ENCODE measurements at regions not wholly inside any gene's neighbourhood (a gene's known extent, or its start where the extent isn't known, plus 50 kb on each side); places are given as distances from the start of the nearest gene placed in this dataset.
A peak's percentile ranks its signal among the peaks of the same experiment; 100 is the strongest.
"Not testable (repeated sequence)": the region's sequence is repeated elsewhere in the genome, so short reads cannot be mapped to it uniquely, and the experiment has no call there.

- DNase-seq = no peak
Observed at GRCh38 chr10:128178302-128178958, 52.2 kb upstream of the MKI67 start.

GRCh38 chr10:128180843-128181242, 54.6 kb upstream of the MKI67 start:
- no peak for DNase-seq

DNA sequence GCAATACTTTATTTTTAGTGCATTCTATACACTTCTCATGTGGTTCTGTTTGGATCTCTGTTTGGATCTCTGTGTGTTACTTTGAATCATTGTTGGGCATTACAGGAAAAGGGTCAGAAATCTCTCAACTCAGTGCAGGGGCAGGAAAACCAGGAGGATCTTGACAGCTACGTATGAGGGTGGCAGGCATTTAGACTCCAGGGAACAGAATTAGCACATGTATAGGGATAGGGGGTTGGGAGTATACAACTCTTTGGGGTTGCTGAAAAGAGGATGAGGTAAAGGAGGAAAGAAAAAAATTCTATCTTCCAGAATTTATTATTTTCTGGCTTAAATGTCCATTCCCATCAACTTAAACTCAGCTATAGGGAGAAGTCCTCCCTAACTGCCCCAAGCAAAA, 59.4 kb upstream of the MKI67 start:
- no peak for DNase-seq

DNA sequence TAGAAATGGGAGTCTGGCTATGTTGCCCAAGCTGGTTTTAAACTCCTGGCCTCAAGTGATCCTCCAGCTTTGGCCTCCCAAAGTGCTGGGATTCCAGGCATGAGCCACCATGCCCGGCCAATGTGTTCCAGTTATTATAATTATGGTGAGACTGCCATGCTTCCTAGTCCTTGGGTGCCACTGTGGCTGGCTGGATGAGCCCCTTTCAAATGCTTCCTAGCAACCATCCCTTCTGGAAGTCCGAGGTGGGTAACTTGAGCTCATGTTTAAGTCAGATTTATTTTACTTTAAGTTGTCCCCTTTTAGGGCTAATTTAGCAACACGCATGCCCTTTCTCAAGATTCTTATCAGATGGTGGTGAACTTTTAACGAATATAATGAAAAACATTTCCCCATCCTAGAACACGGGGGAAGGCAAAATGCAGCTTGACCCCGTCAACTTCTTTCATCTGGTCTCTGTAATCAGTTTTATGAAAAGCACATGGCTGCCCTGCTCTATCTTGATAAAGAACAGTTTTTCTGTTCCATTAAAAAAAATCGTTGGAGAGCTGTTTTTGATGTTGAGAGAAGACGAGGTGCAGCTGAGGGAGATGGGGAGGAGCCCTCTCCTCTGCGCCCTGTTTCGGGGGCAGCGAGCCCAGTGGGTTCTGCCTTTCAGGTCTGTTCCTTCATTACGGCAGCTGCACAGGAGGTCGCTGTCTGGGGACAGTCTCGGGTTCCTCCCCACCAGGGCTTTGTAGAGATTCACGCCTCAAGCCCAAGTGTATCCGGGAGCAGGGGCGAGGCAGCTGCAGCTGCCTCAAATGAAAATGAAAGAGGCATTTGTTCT, 61.0 kb upstream of the MKI67 start:
- DNase-seq = no peak

DNA sequence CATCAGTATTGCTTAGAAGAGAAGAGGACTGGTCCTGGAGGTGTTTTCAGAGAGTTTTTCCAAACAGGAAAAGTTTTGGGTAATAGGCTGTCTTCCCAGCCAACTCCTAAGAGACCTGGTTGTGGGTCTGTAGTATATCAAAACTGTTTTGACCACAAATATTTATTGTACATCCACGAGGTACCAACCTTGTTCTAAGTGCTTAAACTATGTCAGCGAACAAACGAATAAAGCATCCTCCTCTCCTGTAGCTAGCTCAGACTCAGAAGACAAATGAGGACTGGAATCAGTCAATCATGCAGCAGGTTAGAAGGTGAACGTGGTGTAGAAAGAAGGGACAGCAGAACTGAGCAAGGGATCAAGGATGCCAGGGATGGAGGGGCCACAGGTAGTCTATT, 61.6 kb upstream of the MKI67 start:
- no peak for DNase-seq

GRCh38 chr10:128189176-128189575, 63.0 kb upstream of the MKI67 start:
- no peak for DNase-seq

DNA sequence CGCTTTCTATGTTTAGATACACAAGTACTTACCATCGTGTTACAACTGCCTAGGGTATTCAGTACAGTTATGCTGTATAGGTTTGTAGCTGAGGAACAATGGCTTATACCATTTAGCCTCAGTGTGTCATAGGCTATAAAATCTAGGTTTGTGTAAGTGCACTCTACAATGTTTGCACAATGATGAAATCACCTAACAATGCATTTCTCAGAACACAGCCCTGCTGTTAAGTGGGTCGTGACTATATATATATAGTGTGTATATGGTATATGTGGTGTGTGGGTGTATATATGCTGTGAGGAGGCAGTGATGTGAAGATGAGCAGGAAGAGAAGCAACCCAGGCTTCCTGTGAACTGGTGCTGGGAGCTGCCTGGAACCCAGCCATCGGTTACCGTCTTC, 65.6 kb upstream of the MKI67 start:
- DNase-seq = no peak

GRCh38 chr10:128201826-128202225, 75.6 kb upstream of the MKI67 start:
- not testable (repeated sequence) for DNase-seq

DNA sequence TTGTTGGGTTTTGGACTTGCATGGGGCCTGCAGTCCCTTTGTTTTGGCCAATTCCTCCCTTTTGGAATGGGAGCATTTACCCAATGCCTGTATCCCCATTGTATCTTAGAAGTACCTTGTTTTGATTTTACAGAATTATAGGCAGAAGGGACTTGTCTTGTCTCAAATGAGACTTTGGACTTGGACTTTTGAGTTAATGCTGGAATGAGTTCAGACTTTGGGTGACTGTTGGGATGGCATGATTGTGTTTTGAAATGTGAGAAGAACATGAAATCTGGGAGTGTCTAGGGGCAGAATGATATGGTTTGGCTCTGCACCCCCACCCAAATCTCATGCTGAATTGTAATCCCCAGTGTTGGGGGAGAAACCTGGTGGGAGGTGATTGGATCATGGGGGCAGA, 76.8 kb upstream of the MKI67 start:
- no peak for DNase-seq

GRCh38 chr10:128205591-128205990, 79.4 kb upstream of the MKI67 start:
- not testable (repeated sequence) for DNase-seq

DNA sequence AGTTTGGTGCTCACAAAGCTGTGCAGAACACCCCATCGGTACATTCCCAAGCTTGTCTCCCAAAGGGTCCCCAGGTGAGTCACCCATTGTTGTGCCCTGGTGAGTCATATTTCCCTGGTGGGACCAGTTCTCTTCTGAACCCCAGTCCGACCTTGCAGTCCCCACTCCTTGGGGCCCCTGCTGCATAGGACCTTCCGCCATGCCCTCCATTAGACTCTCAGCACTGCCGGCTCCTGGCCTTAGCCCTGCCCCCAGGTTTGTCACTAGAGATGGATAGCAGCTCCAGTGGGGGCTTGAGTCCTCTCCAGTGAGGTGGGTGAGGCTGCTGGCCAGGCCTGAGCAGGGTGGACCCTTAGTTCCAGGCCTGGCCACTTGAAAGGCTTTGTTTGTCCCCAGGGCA, 80.5 kb upstream of the MKI67 start:
- no peak for DNase-seq

DNA sequence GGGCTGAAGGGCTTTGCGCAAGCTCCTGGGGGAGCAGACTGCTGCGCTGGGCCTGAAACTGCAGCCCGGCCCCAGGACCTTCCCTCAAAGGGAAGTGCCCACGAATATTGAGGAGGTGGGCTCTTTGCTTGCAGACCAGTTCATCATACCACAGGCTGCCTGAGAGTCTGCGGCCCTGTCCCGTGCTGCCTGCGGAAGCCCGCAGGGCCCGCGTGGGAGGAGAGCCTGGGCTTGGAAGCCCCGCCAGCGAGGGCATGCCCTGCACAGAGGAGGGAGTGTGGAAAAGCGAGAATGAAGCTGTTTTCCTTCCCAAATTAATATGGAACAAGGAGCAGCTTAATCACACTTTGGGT, 83.6 kb upstream of the MKI67 start:
- DNase-seq = no peak

DNA sequence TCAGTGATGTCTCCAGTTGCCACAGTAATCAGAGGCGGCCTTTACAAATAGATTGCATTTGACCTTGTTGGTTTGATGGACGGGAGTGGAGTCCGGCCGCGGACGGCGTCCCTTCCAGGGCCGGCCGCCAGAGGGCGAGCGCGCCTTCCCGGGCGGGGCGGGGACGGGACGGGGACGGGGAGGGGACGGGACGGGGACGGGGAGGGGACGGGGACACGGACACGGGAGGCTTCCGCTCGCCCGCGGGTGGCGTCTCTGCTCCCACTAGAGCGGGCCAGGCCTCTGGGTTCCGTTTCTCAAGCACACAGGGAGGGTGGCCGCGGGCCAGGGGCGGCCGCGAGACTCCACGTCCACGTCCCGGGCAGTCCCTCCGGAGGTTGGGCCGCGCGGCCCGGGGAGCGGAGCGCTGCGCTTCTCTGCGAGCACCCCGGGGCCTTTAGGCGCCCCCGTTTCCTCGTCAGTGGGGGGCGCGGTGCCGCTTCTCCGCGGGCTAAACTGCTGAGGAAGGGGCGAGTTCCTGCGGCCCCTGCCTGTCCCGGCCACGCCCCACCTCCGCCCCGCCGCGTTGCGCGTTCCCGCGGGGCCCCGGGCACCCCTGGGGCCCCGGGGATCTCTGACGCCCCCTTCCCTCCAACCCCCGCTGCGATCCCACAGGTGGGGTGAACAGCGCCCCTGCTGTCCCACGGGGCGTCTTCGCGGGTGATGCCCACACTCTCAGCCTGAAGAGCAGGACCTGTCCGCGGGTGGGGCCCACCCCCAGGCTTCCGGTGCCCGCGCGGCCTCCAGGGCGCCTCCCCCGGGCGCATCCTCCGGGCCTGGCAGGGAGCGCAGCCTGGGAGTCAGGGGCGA, 84.2 kb upstream of the MKI67 start:
- no peak for DNase-seq

DNA sequence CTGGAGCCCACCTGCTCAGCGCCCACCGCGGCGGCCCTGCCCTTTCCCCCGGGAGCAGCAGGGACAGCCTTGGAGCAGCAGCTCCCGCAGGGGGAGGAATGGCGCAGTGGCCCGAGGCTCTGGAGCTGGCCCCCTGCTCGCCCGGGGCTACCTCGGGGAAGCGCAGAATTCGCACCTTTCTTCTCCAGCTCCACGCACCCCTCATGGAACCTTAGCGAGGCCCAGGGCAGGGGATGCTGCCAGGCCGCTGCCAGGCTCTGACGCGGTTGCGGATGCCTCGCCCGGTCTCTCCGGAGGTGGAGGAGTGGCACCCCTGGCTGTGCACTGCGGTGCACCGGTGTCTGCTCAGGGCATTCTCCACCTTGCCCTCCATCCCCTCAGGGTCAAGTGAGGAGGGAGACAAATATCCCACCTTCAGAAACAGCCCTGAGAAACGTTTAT, 84.9 kb upstream of the MKI67 start:
- no peak for DNase-seq

DNA sequence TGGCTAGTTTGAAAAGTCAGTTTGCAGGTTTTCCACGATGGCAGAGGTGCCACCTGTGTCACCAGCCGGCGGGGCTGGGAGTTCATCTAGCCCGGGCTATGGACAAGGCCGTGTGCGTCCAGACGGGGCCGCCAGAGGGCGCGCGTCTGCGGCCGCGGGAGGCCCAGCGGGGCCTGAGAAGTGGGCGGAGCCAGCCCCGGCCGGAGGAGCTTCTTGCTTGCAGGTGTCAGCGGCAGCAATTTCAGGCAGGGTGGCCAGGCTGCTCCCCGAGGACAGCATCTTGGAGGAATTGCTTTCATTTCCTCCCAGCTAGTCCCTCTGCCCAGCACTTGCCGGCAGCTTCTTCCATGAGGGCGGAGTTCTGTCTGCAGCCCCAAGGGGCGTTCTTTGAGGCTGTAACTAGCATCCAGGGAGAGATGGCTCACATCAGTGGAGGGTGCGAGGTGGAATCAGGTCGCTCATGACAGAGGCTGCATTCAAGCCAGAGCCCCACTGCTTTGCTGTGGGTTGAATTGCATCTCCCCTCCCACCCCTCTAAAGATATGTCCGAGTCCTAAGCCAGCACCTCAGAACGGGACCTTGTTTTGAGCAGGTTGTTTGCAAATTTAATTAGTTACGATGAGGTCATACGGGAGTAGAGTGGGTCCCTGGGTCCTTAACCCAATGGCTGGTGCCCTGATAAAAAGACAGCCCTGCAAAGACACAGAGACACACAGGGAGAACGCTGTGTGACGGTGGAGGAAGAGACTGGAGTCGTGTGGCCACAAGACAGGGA, 85.9 kb upstream of the MKI67 start:
- DNase-seq = peak; percentile 63

- DNase-seq = no peak
Observed at GRCh38 chr10:128213156-128213555, 86.9 kb upstream of the MKI67 start.

- DNase-seq = no peak
Observed at GRCh38 chr10:128215733-128216132, 89.5 kb upstream of the MKI67 start.

DNA sequence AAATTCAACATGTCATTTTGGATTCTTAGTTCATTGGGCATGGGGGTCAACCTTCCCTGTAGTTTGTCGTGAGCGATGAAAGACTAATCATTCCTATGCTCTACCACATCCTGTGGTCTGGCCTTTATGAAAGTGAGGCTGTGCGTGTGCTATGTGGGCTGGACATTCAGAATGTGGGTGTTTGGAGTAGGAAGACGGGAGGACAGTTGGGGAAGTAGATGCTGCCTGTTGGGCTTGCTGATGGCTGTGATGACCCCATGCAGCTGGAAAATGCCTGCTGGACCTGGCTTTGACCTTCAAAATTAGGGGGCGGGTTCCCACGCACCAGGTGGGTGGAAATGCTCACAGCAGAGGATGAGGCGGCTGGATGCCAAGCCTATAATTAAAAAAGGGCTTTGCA, 90.9 kb upstream of the MKI67 start:
- no peak for DNase-seq

GRCh38 chr10:128218161-128218560, 91.9 kb upstream of the MKI67 start:
- DNase-seq = no peak

DNA sequence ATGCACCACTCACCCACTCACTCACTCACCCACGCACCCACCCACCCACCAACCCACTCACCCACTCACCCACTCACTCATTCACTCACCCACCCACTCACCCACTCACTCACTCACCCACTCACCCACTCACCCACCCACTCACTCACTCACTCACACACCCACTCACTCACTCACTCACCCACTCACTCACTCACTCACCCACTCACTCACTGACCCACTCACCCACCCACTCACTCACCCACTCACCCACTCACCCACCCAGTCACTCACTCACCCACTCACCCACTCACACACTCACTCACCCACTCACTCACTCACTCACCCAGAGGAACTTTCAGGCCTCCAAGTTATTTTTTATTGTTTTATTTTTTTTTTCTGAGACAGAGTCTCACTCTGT, 93.1 kb upstream of the MKI67 start:
- DNase-seq = no peak

DNA sequence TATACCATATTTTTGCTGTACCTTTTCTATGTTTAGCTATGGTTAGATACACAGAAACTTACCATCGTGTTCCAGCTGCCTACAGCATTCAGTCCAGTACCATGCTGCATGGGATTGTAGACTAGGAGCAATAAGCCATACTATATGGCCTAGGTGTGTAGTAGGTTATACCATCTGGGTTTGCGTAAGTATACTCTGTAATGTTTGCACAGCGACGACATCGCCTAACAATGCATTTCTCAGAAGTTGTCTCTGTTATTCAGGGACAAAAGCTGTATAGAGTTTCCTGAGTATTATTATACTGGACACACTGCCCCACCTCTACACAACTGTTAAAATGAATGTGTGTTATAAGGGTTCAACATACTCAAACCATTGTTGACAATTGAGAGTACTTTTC, 93.8 kb upstream of the MKI67 start:
- DNase-seq = no peak

DNA sequence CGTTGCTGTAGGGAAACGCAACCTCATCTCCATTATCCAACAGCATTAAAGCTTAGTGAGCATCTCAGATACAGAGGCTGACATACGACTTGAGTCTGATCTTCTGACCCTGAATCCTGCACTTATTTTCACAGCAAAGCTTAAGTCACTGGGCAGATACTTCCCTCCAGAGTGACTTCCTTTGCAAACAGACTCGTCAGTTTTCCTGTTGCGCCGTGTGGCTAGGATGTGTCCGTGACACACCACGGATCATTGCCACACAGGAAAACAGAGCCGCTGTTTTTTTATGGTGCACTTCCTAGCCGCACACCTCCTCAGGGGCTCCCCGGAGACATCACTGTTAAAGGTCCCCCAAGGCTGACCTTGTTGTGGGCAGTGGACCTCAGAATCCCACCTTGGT, 94.9 kb upstream of the MKI67 start:
- DNase-seq = no peak

- no peak for DNase-seq
Observed at GRCh38 chr10:128221807-128222206, 95.6 kb upstream of the MKI67 start.

Measured in NCI-H1105 treated with DMSO at 0.1 percent for 48 hours (cell line).